SHP77 treated with DMSO at 0.1 percent for 48 hours (cell line): ENCODE measurements at regions not wholly inside any gene's neighbourhood (a gene's known extent, or its start where the extent isn't known, plus 50 kb on each side); places are given as distances from the start of the nearest gene placed in this dataset.
"Not testable (repeated sequence)": the region's sequence is repeated elsewhere in the genome, so short reads cannot be mapped to it uniquely, and the experiment has no call there.

Experiments
- DNase-seq: peaks from one replicate; lab custom pipeline; 2025; lab: John Stamatoyannopoulos, UW

- DNase-seq = no peak
Observed at GRCh38 chr2:189231719-189232323, 52.3 kb upstream of the COL5A2 start.

- no peak for DNase-seq
Observed at GRCh38 chr2:189232759-189233406, 53.3 kb upstream of the COL5A2 start.

- no peak for DNase-seq
Observed at GRCh38 chr2:189233527-189233926, 54.0 kb upstream of the COL5A2 start.

GRCh38 chr2:189234991-189235390 is 55.4 kb upstream of the COL5A2 start:
- no peak for DNase-seq

DNA sequence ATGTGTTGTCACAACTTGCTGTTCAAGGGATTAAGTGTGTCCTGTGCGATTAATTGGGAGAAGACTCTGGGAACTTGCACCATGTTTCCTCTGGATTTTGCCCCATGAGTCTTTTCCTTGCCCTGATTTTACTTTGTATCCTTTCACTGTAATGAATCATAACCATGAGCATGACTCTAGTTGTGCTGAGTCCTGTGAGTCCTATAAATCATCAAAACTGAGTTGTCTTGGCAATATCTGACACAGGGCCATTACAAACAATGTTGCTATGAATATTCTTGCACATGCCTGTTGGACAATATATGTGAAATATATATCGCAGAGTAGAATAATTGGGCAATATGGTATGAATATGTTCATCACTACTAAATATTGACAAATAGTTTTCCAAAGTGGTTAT is 56.5 kb upstream of the COL5A2 start:
- DNase-seq = no peak

GRCh38 chr2:189238903-189239302 is 59.3 kb upstream of the COL5A2 start:
- no peak for DNase-seq

- DNase-seq = not testable (repeated sequence)
Observed at GRCh38 chr2:189243843-189244242, 64.3 kb upstream of the COL5A2 start.

DNA sequence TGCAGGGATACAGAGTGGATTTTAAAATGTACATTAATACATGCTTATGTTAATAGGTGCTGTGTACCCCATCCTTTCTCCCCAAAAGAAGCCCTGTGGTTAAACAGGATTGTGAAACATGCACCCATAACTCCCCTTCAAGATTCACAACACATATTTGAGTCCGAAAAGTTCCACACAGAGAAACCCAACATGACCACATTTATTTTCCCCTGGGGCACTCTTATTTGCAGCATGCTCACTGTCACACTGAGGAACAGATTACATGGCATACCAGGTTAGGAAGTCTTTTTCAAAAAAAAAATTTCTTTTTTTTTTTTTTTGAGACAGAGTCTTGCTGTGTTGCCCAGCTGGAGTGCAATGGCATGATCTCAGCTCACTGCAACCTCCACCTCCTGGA is 67.7 kb upstream of the COL5A2 start:
- DNase-seq = no peak

DNA sequence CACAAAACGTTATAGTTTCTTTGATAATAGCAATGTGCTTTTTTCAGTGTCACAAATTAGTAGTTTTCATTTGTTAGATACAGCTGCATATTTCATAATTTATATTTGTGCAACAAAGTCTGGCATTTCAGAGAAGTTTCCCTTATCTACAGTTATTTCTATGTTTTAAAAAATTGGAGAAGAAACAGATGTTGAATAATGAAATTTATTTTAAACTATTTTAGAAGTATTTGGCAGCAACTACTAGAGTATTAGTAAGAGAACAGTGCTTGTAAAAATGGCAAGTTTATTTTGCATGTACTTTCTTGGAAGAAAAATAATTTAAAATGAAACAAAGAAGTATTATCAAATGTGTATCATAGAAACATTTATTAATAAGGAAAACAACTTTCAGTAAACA is 68.6 kb upstream of the COL5A2 start:
- DNase-seq = no peak

DNA sequence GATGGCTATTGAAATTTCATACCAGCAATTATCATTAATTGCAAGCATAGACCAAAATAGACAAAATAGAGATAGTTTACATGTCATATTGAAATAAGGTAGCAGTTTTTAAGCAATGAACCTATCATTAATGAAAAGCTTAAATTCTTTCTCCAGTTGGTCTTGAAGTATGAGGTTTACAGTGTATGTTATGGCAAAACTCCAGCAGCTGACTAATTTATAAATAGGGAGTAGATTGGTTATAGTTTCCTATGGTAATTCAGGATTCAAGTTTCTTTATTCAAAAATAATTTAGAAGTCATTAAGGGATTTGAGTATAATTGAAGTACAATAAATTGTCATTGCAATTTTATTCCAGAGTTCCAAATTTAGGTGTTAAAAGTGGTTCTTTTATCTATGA is 69.6 kb upstream of the COL5A2 start:
- DNase-seq = no peak

DNA sequence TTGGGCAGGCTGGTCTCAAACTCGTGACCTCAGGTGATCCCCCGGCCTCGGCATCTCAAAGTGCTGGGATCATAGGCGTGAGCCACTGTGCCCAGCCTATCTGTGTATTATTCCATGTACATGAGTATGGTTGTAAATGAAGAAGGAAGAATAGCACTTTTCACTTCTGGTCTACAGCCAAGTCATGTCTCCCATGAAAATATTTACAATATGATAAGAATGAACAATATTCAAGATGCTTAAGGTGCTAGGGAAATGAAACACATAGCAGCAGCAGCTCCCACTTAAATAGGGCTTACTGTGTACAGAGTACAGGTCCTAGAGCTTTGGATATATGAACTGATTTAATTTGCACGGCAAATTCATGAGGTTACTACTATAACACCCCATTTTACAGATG is 70.3 kb upstream of the COL5A2 start:
- DNase-seq = no peak

- no peak for DNase-seq
Observed at GRCh38 chr2:189252991-189253675, 73.6 kb upstream of the COL5A2 start.

DNA sequence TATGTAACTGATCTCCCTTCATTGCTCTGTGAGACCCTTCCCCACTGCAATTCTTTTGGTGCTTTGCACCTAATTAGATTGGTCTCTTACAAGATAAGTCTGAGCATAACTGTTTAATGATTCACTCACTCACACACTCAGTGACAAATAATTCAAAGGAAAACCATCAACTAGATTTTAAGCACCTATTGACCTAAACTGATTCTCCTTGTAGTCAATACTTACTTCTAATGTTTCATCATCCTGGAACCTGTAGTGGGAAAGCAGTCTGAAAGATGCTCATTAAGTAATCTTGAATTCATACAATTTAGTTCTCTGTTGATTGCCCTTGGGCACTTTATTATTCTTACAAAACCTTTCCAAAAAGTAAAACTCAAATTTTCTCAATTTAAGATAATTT is 74.3 kb upstream of the COL5A2 start:
- DNase-seq = no peak

DNA sequence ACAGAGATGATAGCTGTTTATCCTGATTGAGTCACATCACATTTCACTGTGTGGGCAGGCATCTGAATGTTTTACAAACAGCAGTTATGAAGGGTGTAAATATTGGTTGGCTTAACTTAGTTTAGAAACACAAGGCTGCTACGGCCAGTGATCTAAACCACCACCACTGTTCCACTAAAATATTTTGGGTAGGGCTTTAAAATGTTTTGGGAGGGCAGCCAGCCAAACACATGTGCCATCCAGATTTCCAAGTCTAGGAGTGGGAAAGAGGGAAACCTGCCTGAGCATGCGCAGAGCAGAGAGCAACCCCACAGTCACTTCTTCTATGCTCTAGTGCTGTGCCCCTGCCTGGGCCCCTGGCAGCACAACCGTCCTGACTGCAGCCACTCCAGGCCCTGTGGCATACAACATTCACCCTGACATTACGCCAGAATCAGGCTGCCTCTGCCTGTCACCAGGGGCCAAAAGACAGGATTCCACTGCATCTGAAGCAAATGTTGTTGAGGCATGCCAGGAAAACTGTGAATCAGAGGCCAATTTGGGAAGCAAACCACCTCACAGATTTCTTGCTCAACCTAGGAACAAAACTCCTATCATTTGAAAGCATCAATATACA is 74.8 kb upstream of the COL5A2 start:
- DNase-seq = no peak

DNA sequence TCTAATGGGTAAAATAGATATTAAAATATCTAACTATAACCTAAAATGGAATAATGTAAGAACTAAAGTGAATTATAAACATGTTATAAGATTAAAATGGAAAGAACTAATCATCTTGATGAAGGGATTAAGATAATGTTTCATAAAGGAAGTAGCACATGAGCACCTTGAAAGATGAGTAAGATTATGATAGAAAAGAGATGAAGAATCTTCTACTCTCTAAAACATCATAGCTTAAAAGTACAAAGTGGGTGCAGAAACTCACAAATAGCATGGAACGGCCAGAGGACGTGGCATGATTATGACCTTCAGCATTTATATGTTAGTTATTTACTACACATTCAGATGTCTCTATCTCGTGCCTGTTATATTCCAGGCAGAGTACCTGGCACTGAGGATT is 76.2 kb upstream of the COL5A2 start:
- DNase-seq = no peak

GRCh38 chr2:189258616-189259365 is 79.2 kb upstream of the COL5A2 start:
- DNase-seq = no peak

- DNase-seq = no peak
Observed at GRCh38 chr2:189260361-189260814, 80.8 kb upstream of the COL5A2 start.

- DNase-seq = no peak
Observed at GRCh38 chr2:189261431-189261841, 81.9 kb upstream of the COL5A2 start.

GRCh38 chr2:189261916-189262315 is 82.4 kb upstream of the COL5A2 start:
- no peak for DNase-seq

DNA sequence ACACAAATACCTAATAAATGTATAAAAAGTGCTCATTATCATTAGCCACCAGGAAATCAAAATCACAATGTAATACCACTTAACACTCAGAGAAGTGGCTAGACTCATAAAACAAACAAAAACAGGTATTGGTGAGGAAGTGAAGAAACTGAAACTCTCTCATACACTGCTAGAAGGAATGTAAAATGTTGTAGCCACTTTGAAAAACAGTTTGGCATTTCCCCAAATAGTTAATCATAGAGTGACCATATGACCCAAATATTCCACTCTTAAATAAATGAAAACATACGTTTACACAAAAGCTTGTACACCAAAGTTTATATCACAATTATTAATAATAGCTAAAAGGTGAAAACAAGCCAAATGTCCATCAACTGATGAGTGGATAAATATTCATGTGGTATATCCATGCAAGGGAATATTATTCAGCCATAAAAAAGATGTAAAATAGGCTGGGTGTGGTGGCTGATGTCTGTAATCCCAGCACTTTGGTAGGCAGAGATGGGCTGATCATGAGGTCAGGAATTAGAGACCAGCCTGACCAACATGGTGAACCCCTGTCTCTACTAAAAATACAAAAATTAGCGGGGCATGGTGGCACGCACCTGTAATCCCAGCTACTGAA is 86.2 kb upstream of the COL5A2 start:
- DNase-seq = no peak

DNA sequence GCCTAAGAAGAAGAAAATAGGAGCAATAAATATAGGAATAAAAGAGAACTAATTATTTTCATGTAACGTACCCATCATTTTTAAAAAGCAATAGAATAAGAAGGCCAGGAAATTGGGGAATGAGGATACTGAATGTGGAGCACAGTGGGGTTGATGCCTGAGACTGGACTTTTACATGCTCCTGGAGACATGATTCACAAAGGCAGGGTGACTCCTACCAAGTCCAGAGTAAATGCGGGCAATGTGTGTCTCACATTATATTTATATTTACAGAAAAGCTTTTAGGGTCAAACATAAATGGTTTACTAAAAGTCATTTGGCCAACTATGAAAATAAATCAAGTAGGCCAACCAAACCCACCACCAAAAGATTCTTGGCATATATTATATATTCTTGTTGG is 87.9 kb upstream of the COL5A2 start:
- no peak for DNase-seq
